ENCODE measurements at regions not wholly inside any gene's neighbourhood (a gene's known extent, or its start where the extent isn't known, plus 50 kb on each side); places are given as distances from the start of the nearest gene placed in this dataset.

GRCh38 chr4:85051526-85051925 lies 85.0 kb upstream of the WDFY3 start:
- H3K9me3 ChIP-seq (replicated peaks; ENCODE audit: control insufficient read depth, insufficient read depth, low read depth, low read length), result no peaks in the 10 kb centered on the region
- H4K20me1 ChIP-seq (replicated peaks; ENCODE audit: control insufficient read depth, insufficient read depth, low read length), result no peaks in the 10 kb centered on the region
- 0% methylated on average over 2 of the region's 2 CpGs for WGBS (ENCODE audit: insufficient coverage, low coverage, missing lambda C conversion rate)
- no peaks in the 10 kb centered on the region for H3K79me2 ChIP-seq (ENCODE audit: control insufficient read depth, insufficient read depth, low read length)
- ChIA-PET CTCF (ENCODE audit: low intra/inter-chr PET ratio) (no interaction called here), POLR2A (no interaction called here)
- no peaks in the 10 kb centered on the region for H3K4me1 ChIP-seq (replicated peaks in 1 of 2; ENCODE audit: control insufficient read depth in 2 of 2, insufficient read depth in 2 of 2, low read length in 2 of 2)
- no peak overlapping the region for H3K4me3 ChIP-seq
- no peak overlapping the region for H2AFZ ChIP-seq (ENCODE audit: low read depth, low read length)
- no peak overlapping the region for H3K27ac ChIP-seq (ENCODE audit: extremely low read depth, low read depth, low read length)
- no peaks in the 10 kb centered on the region for H3K27me3 ChIP-seq (ENCODE audit: control insufficient read depth in 2 of 2, insufficient read depth in 2 of 2, low read length in 2 of 2)
- intact Hi-C loops (cut with micrococcal nuclease), result no loop called here
- no peak overlapping the region for H3K4me2 ChIP-seq (ENCODE audit: insufficient read depth, low read length)
- no TSS peak for BruUV-seq (replicated peaks)
- in situ Hi-C loops (cut with MboI), result no loop called here
- no peak for ATAC-seq
- no peaks in the 10 kb centered on the region for H3K36me3 ChIP-seq (ENCODE audit: control insufficient read depth, insufficient read depth, low read length)
- H3K9ac ChIP-seq (ENCODE audit: insufficient read depth in 1 of 2, low read depth in 2 of 2, low read length in 2 of 2), result no peak overlapping the region
- no peak for DNase-seq (ENCODE audit: extremely low read depth in 1 of 4, low spot score in 3 of 4)
- H3K9me1 ChIP-seq (ENCODE audit: control insufficient read depth, insufficient read depth, low read length), result no peaks in the 10 kb centered on the region
- no peak for FAIRE-seq
- TF ChIP-seq HNRNPK (IDR thresholded peaks at IDR 0.05; ENCODE audit: low read depth, low read length, poor library complexity, severe bottlenecking), result no peak
- no peak for TF ChIP-seq STAT5A (IDR thresholded peaks at IDR 0.05; ENCODE audit: borderline replicate concordance, low read length)
- no peak for TF ChIP-seq MBD2 (IDR thresholded peaks at IDR 0.05; ENCODE audit: borderline replicate concordance, low read depth)
- no peak for TF ChIP-seq RBM14 (IDR thresholded peaks at IDR 0.05; ENCODE audit: borderline replicate concordance, insufficient read depth, low read depth, low read length)
- no peak for TF ChIP-seq CHAMP1 (IDR thresholded peaks at IDR 0.05)
- no peak for TF ChIP-seq ILK (tag; IDR thresholded peaks at IDR 0.05; ENCODE audit: borderline replicate concordance, low read depth)
- TF ChIP-seq SMARCB1 (IDR thresholded peaks at IDR 0.05; ENCODE audit: insufficient read length, low read depth), result no peak
- TF ChIP-seq, protein P1, sequence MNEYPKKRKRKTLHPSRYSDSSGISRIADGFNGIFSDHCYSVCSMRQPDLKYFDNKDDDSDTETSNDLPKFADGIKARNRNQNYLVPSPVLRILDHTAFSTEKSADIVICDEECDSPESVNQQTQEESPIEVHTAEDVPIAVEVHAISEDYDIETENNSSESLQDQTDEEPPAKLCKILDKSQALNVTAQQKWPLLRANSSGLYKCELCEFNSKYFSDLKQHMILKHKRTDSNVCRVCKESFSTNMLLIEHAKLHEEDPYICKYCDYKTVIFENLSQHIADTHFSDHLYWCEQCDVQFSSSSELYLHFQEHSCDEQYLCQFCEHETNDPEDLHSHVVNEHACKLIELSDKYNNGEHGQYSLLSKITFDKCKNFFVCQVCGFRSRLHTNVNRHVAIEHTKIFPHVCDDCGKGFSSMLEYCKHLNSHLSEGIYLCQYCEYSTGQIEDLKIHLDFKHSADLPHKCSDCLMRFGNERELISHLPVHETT (CRISPR knock-in tag; conservative IDR thresholded peaks at IDR 0.05 in 1 of 2, IDR thresholded peaks at IDR 0.05 in 1 of 2), result no peak
- no peak for TF ChIP-seq ZBTB33 (CRISPR knock-in tag; IDR thresholded peaks at IDR 0.05)
- no peak for TF ChIP-seq SPI1 (IDR thresholded peaks at IDR 0.05; ENCODE audit: borderline replicate concordance, low read depth, low read length)
- TF ChIP-seq THAP12 (CRISPR knock-in tag; IDR thresholded peaks at IDR 0.05), result no peak
- no peak for TF ChIP-seq ZBTB9 (CRISPR knock-in tag; IDR thresholded peaks at IDR 0.05)

Data from K562 (cell line).